Nephron progenitor cell (in vitro differentiated cells): ENCODE measurements at regions not wholly inside any gene's neighbourhood (a gene's known extent, or its start where the extent isn't known, plus 50 kb on each side); places are given as distances from the start of the nearest gene placed in this dataset.

Source experiments
- DNase-seq: peaks from one replicate; pipeline ENCODE4 v3.0.0; 2021
- H3K27ac Mint-ChIP-seq: 2 replicates; pipeline ENCODE4 v1.8.0; 2021; ENCODE audit warnings: mild to moderate bottlenecking, moderate library complexity, mixed read lengths
- H3K27me3 Mint-ChIP-seq: 2 replicates; pipeline ENCODE4 v1.8.0; 2021; ENCODE audit warnings: mild to moderate bottlenecking, low read depth, mixed read lengths; ENCODE audit not compliant: poor library complexity
- H3K36me3 Mint-ChIP-seq: 2 replicates; pipeline ENCODE4 v1.8.0; 2021; ENCODE audit warnings: low read depth, mixed read lengths
- H3K4me1 Mint-ChIP-seq: 2 replicates; pipeline ENCODE4 v1.8.0; 2021; ENCODE audit warnings: mixed read lengths
- H3K4me3 Mint-ChIP-seq: 2 replicates; pipeline ENCODE4 v1.8.0; 2021; ENCODE audit warnings: mild to moderate bottlenecking, moderate library complexity, mixed read lengths
- H3K9me3 Mint-ChIP-seq: 2 replicates; pipeline ENCODE4 v1.8.0; 2021; ENCODE audit warnings: mild to moderate bottlenecking, moderate library complexity, mixed read lengths
- TF ChIP-seq, protein P1 (sequence below): fragments of 200-600 bp; sonication (generic); IDR thresholded peaks from 2 replicates; pipeline ENCODE4 v1.5.0; 2021; ENCODE audit warnings: antibody characterized with exemption

DNA sequence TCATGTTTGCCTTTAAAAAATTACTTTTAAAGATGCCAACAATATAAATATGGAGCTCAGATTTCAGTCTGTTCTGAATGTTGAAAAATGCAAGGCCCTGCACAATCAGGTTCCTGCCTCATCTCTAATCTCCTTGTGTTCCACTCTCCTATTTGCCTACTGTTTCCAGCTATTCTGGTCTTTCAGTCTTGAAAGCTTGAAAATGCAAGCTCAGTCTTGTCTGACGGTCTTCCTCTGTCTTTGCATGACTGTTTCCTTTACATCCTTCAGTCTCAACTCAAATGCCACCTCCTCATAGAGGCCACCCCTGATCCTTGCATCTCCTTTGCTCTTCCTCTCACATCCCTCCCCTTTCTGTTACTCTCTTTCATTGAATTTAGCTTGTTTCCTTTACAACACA lies 354.9 kb downstream of the KIF4B start:
- TF ChIP-seq, protein P1, sequence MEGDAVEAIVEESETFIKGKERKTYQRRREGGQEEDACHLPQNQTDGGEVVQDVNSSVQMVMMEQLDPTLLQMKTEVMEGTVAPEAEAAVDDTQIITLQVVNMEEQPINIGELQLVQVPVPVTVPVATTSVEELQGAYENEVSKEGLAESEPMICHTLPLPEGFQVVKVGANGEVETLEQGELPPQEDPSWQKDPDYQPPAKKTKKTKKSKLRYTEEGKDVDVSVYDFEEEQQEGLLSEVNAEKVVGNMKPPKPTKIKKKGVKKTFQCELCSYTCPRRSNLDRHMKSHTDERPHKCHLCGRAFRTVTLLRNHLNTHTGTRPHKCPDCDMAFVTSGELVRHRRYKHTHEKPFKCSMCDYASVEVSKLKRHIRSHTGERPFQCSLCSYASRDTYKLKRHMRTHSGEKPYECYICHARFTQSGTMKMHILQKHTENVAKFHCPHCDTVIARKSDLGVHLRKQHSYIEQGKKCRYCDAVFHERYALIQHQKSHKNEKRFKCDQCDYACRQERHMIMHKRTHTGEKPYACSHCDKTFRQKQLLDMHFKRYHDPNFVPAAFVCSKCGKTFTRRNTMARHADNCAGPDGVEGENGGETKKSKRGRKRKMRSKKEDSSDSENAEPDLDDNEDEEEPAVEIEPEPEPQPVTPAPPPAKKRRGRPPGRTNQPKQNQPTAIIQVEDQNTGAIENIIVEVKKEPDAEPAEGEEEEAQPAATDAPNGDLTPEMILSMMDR, result no peak
- H3K4me3 Mint-ChIP-seq, result no peak overlapping the region
- no peak for DNase-seq
- no peaks in the 10 kb centered on the region for H3K36me3 Mint-ChIP-seq
- H3K27ac Mint-ChIP-seq, result no peak overlapping the region
- peaks cover 6% of the 10 kb centered on the region for H3K27me3 Mint-ChIP-seq
- peaks cover 7% of the 10 kb centered on the region for H3K9me3 Mint-ChIP-seq
- no peaks in the 10 kb centered on the region for H3K4me1 Mint-ChIP-seq

DNA sequence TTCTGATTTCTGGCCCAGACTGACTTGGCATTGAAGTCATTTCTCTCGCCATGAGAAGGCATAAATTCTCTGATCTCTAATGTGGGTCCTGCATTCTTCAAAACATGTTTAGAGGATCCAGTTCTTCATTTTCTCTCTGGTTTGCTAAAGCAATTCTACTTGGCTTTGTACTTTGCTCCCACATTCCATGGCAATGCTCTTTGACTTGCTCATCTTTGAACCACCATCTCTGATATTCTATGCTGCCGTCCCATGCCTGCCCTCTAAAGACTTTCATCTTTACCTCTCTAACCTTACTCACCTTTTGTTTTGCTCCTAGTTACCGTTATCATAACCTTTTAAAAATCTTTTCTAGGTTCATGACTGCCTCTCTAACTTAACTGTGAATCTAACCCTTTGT lies 366.9 kb downstream of the KIF4B start:
- no peaks in the 10 kb centered on the region for H3K36me3 Mint-ChIP-seq
- TF ChIP-seq, protein P1, result no peak
- peaks cover 3% of the 10 kb centered on the region for H3K27me3 Mint-ChIP-seq
- H3K27ac Mint-ChIP-seq, result no peak overlapping the region
- DNase-seq, result no peak
- H3K9me3 Mint-ChIP-seq, result peaks cover 9% of the 10 kb centered on the region
- H3K4me1 Mint-ChIP-seq, result no peaks in the 10 kb centered on the region
- no peak overlapping the region for H3K4me3 Mint-ChIP-seq

DNA sequence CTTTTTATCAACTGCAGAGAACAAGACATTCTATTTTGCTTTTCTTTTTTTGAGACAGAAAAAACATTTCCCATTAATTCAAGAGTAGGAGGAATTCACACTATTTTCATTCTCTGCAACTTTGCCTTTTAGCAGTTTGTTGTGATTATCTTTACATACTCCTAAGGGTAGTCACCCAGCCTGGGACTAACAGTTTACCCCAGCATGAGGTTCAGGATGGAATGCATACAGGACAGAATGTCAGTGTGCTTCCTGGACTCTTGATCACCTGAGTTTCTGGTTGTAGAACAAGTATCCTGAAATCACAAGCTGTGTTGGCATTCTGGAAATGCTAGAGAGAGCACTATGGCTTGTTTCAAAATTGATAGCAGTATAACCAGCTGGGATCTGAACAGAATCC lies 368.1 kb downstream of the KIF4B start:
- TF ChIP-seq, protein P1, result no peak
- H3K9me3 Mint-ChIP-seq, result peaks cover 4% of the 10 kb centered on the region
- H3K36me3 Mint-ChIP-seq, result no peaks in the 10 kb centered on the region
- H3K4me1 Mint-ChIP-seq, result no peaks in the 10 kb centered on the region
- no peak overlapping the region for H3K27ac Mint-ChIP-seq
- peaks cover 3% of the 10 kb centered on the region for H3K27me3 Mint-ChIP-seq
- H3K4me3 Mint-ChIP-seq, result no peak overlapping the region
- no peak for DNase-seq

DNA sequence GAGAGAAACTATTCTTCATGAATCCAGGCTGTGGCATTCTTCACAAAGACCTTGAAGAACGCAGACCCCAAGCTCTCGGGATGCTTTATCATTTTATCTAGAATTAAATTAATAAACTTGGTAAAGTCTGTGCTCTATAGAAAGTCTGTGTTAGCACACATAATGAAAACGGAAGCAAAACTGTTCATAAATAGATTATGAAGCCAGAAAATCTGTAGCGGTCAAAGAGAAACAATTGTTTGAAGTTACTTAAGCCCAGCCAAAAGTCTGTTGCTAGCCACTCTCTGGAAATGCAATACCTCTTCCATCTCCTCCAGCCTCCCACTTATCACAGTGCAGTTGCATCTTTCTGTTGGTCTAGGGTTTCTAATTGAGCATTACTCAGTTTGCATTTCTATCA lies 375.9 kb downstream of the KIF4B start:
- Mint-ChIP-seq H3K4me1 (no peaks in the 10 kb centered on the region), H3K36me3 (no peaks in the 10 kb centered on the region), H3K9me3 (no peaks in the 10 kb centered on the region), H3K27me3 (no peaks in the 10 kb centered on the region), H3K4me3 (no peak overlapping the region), H3K27ac (no peak overlapping the region)
- TF ChIP-seq, protein P1, result no peak
- no peak for DNase-seq

DNA sequence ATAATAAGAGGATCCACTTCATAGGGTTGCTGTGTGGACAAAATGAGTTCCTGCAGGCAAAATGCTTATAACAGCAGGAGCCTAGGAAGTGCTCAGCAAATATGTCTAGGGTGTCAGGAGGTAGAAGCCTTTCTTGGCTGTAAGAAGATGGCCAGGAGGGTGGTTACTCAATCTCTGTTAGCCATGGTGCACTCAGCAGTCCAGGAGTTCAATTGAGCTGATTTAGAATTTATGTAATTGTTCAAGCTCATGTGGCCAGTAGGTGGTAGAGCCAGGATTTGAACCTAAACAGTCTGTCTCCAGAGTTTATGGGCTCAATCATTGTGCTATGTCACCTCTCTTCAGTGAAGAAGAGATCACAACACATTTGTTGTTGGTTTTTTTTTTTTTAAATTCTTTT lies 381.2 kb downstream of the KIF4B start:
- no peak overlapping the region for H3K27ac Mint-ChIP-seq
- no peaks in the 10 kb centered on the region for H3K36me3 Mint-ChIP-seq
- TF ChIP-seq, protein P1, result no peak
- H3K4me1 Mint-ChIP-seq, result no peaks in the 10 kb centered on the region
- H3K4me3 Mint-ChIP-seq, result no peak overlapping the region
- H3K27me3 Mint-ChIP-seq, result peaks cover 5% of the 10 kb centered on the region
- H3K9me3 Mint-ChIP-seq, result no peaks in the 10 kb centered on the region
- DNase-seq, result no peak

DNA sequence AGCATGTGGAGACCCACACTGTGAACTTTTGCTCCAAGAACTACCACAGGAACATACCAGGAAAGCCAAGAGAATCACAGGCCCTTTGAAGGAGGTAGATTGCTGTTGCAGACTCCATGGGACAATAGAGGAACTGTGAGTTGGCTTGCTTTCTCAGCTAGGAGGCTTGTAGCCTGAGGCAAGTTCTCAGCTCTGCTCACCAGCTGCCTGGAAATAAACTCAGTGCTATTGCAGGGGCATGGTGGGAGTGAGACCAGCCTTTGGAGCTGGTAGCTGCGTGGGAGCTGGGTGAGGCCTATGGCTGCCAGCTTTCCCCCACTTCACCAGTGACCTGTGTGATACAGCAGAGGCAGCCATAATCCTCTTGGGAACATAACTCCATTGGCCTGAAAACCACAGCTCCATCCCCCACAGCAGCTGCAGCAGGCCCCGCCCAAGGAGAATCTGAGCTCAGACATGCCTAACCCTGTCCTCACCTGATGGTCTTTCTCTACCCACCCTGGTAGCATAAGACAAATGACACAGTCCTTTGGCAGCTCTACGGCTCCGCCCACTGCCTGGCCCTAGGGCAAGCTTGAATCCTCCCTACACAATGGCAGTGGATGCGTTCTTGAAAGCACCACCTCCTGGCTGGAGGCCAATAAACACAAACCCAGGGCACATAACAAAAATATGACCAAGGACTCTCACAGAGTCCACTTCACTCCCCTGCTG lies 389.5 kb downstream of the KIF4B start:
- no peak overlapping the region for H3K4me3 Mint-ChIP-seq
- no peaks in the 10 kb centered on the region for H3K4me1 Mint-ChIP-seq
- DNase-seq, result no peak
- H3K27ac Mint-ChIP-seq, result no peak overlapping the region
- H3K27me3 Mint-ChIP-seq, result no peaks in the 10 kb centered on the region
- TF ChIP-seq, protein P1, result no peak
- peaks cover 27% of the 10 kb centered on the region for H3K9me3 Mint-ChIP-seq
- H3K36me3 Mint-ChIP-seq, result no peaks in the 10 kb centered on the region
